CD4-positive, alpha-beta T cell (primary cell): ENCODE measurements at regions not wholly inside any gene's neighbourhood (a gene's known extent, or its start where the extent isn't known, plus 50 kb on each side); places are given as distances from the start of the nearest gene placed in this dataset.

Experiments used
- ATAC-seq: fragments of 200-7000 bp; cut with Tn5 transposase; one replicate; pipeline ENCODE4 v1.10.0; 2022; ENCODE audit warnings: mild to moderate bottlenecking; ENCODE audit not compliant: poor library complexity
- CTCF ChIA-PET: fragments of 350-600 bp; sonication (Branson Sonifier 250); formaldehyde crosslinking; loops from one replicate; lab custom pipeline; 2021; ENCODE audit warnings: antibody characterized with exemption, inconsistent platforms; lab: Charles Lee
- POLR2A ChIA-PET: fragments of 350-600 bp; sonication (Branson Sonifier 250); formaldehyde crosslinking; loops from one replicate; lab custom pipeline; 2021; ENCODE audit warnings: antibody characterized with exemption, inconsistent platforms; lab: Charles Lee
- DNase-seq, 14 experiments: peaks; one replicate each; pipeline ENCODE4 v3.0.0-alpha.2; 2013 to 2020; ENCODE audit warnings: mixed read lengths in 2 of 14
- H3K27ac ChIP-seq, 2 donors: one replicate each; pipeline versions ENCODE4 v1.5.1 to v1.7.0; 2013; ENCODE audit warnings: low read length in 2 of 2, low read depth in 1 of 2, mild to moderate bottlenecking in 1 of 2
- H3K27me3 ChIP-seq, 2 experiments: 1 replicate in 1 of 2; 2 replicates in 1 of 2; pipeline versions ENCODE4 v1.6.1 to v1.7.0; 2013; ENCODE audit warnings: low read length in 2 of 2, control low read depth in 1 of 2, mild to moderate bottlenecking in 1 of 2, moderate library complexity in 1 of 2; ENCODE audit not compliant: insufficient read depth in 2 of 2, control insufficient read depth in 1 of 2
- H3K36me3 ChIP-seq: one replicate; pipeline ENCODE4 v1.6.1; 2013; ENCODE audit warnings: low read length, control low read depth; ENCODE audit not compliant: insufficient read depth
- H3K4me1 ChIP-seq: one replicate; pipeline ENCODE4 v1.6.1; 2013; ENCODE audit warnings: low read length, control low read depth; ENCODE audit not compliant: insufficient read depth
- H3K4me3 ChIP-seq: one replicate; pipeline ENCODE4 v1.5.1; 2013; ENCODE audit warnings: mild to moderate bottlenecking, low read length, moderate library complexity
- H3K9me3 ChIP-seq, 2 experiments: 1 replicate in 1 of 2; 2 replicates in 1 of 2; pipeline versions ENCODE4 v1.6.1 to v1.7.0; 2013; ENCODE audit warnings: low read length in 2 of 2, mild to moderate bottlenecking in 2 of 2, control low read depth in 1 of 2, moderate library complexity in 1 of 2; ENCODE audit not compliant: control insufficient read depth in 1 of 2, insufficient read depth in 1 of 2
- H3K27ac Mint-ChIP-seq: one replicate; pipeline ENCODE4 v1.8.0; 2020; ENCODE audit warnings: mixed read lengths
- H3K27me3 Mint-ChIP-seq: one replicate; pipeline ENCODE4 v1.8.0; 2021; ENCODE audit warnings: mixed read lengths
- H3K36me3 Mint-ChIP-seq: one replicate; pipeline ENCODE4 v1.8.0; 2021; ENCODE audit warnings: low read depth, mixed read lengths
- H3K4me1 Mint-ChIP-seq: one replicate; pipeline ENCODE4 v1.8.0; 2021; ENCODE audit warnings: low read depth, mixed read lengths
- H3K4me3 Mint-ChIP-seq: one replicate; pipeline ENCODE4 v1.8.0; 2020; ENCODE audit warnings: mild to moderate bottlenecking, mixed read lengths
- H3K9me3 Mint-ChIP-seq: one replicate; pipeline ENCODE4 v1.8.0; 2020; ENCODE audit warnings: mixed read lengths
- CTCF ChIP-seq: fragments of 200-600 bp; IDR thresholded peaks from one replicate; pipeline ENCODE4 v1.8.0; 2022; ENCODE audit warnings: antibody characterized with exemption, mild to moderate bottlenecking
- intact Hi-C, 2 experiments: fragments of 100-400 bp; cut with DNase I in 1 of 2; cut with micrococcal nuclease in 1 of 2; formaldehyde crosslinking; loops; one replicate each; pipeline versions ENCODE4 v1.15.1 to v1.9.0; 2023 to 2025; cut with DNase I, micrococcal nuclease

GRCh38 chr12:13282861-13283260, 86.3 kb downstream of the EMP1 start:
- POLR2A ChIA-PET = no interaction called here
- Histone ChIP-seq H3K36me3 (no peaks in the 10 kb centered on the region), H3K27ac (no peak overlapping the region), H3K9me3 (no peaks in the 10 kb centered on the region), H3K4me3 (no peak overlapping the region), H3K27me3 (peaks cover 5 to 16% of the 10 kb centered on the region in 2 experiments), H3K4me1 (peaks cover 6% of the 10 kb centered on the region)
- H3K4me1 Mint-ChIP-seq = peaks cover 5% of the 10 kb centered on the region
- peaks cover 16% of the 10 kb centered on the region for H3K27me3 Mint-ChIP-seq
- DNase-seq (no peak), ATAC-seq (no peak)
- intact Hi-C loops = no loop called here
- H3K9me3 Mint-ChIP-seq = no peaks in the 10 kb centered on the region
- no peak for TF ChIP-seq CTCF
- H3K27ac Mint-ChIP-seq = no peak overlapping the region
- H3K4me3 Mint-ChIP-seq = no peak overlapping the region
- CTCF ChIA-PET = no interaction called here
- no peaks in the 10 kb centered on the region for H3K36me3 Mint-ChIP-seq

GRCh38 chr12:13278249-13278787, 81.8 kb downstream of the EMP1 start:
- H3K4me1 Mint-ChIP-seq = peaks cover 7% of the 10 kb centered on the region
- ATAC-seq (peak; percentile 91), DNase-seq (peak; percentile 18 to 77 (median 52))
- peak; percentile 100 for TF ChIP-seq CTCF
- Histone ChIP-seq H3K36me3 (no peaks in the 10 kb centered on the region), H3K27me3 (peaks cover 18 to 42% of the 10 kb centered on the region in 2 experiments), H3K4me1 (peaks cover 6% of the 10 kb centered on the region), H3K9me3 (no peaks in the 10 kb centered on the region), H3K27ac (no peak overlapping the region), H3K4me3 (no peak overlapping the region)
- no peak overlapping the region for H3K4me3 Mint-ChIP-seq
- no peaks in the 10 kb centered on the region for H3K9me3 Mint-ChIP-seq
- CTCF ChIA-PET = interaction anchor here (0.6 to 1.9 kb wide), 6 partner anchors 9 to 226 kb away, joined by 3 to 15 read pairs (median 4); no protein-coding TSS in a partner anchor
- no peak overlapping the region for H3K27ac Mint-ChIP-seq
- no peaks in the 10 kb centered on the region for H3K36me3 Mint-ChIP-seq
- H3K27me3 Mint-ChIP-seq = peaks cover 42% of the 10 kb centered on the region
- intact Hi-C loops = loop anchor here in 1 of 2 experiments (2.0 to 5.0 kb wide), 2 partner anchors 888 to 1389 kb away; no protein-coding TSS in a partner anchor
- POLR2A ChIA-PET = no interaction called here

GRCh38 chr12:13277293-13277692, 80.8 kb downstream of the EMP1 start:
- ATAC-seq (no peak), DNase-seq (no peak)
- Histone ChIP-seq H3K36me3 (no peaks in the 10 kb centered on the region), H3K9me3 (no peaks in the 10 kb centered on the region), H3K27me3 (peaks cover 18 to 47% of the 10 kb centered on the region in 2 experiments), H3K27ac (no peak overlapping the region), H3K4me3 (no peak overlapping the region), H3K4me1 (peaks cover 6% of the 10 kb centered on the region)
- no peaks in the 10 kb centered on the region for H3K9me3 Mint-ChIP-seq
- H3K27ac Mint-ChIP-seq = no peak overlapping the region
- ChIA-PET CTCF (interaction anchor here (1.9 kb wide), 1 partner anchor 21 kb away, joined by 15 read pairs; no protein-coding TSS in a partner anchor), POLR2A (interaction anchor here (0.5 kb wide), 1 partner anchor 12 kb away, joined by 3 read pairs; no protein-coding TSS in a partner anchor)
- H3K27me3 Mint-ChIP-seq = peaks cover 49% of the 10 kb centered on the region
- H3K4me3 Mint-ChIP-seq = no peak overlapping the region
- peaks cover 7% of the 10 kb centered on the region for H3K4me1 Mint-ChIP-seq
- no peaks in the 10 kb centered on the region for H3K36me3 Mint-ChIP-seq
- intact Hi-C loops = loop anchor here in 1 of 2 experiments (5.0 kb wide), 1 partner anchor 1390 kb away; no protein-coding TSS in a partner anchor
- TF ChIP-seq CTCF = no peak
